HG02763 (cell line): ENCODE measurements at regions not wholly inside any gene's neighbourhood (a gene's known extent, or its start where the extent isn't known, plus 50 kb on each side); places are given as distances from the start of the nearest gene placed in this dataset.
"Not testable (repeated sequence)": the region's sequence is repeated elsewhere in the genome, so short reads cannot be mapped to it uniquely, and the experiment has no call there.

Experiments
- ATAC-seq: cut with Tn5 transposase; IDR thresholded peaks from one replicate; pipeline ENCODE4 v1.9.1; 2021; ENCODE audit warnings: mild to moderate bottlenecking, moderate library complexity; ENCODE audit not compliant: unreplicated experiment

GRCh38 chr1:147071142-147071541 lies 101.1 kb downstream of the PRKAB2 start:
- no peak for ATAC-seq

GRCh38 chr1:147062956-147063355 lies 109.3 kb downstream of the PRKAB2 start:
- ATAC-seq, result no peak

- ATAC-seq, result not testable (repeated sequence)
These were observed 110.4 kb downstream of the PRKAB2 start for GRCh38 chr1:147061880-147062279.

GRCh38 chr1:147053269-147053668 lies 115.1 kb downstream of the NBPF12 start:
- ATAC-seq, result no peak

- ATAC-seq, result no peak
These were observed 114.6 kb downstream of the NBPF12 start for GRCh38 chr1:147052677-147053076.

- no peak for ATAC-seq
These were observed 114.0 kb downstream of the NBPF12 start for GRCh38 chr1:147052143-147052542.

GRCh38 chr1:147051136-147051535 lies 113.0 kb downstream of the NBPF12 start:
- ATAC-seq, result no peak

GRCh38 chr1:147050654-147051053 lies 112.5 kb downstream of the NBPF12 start:
- ATAC-seq, result no peak

GRCh38 chr1:147046863-147047394 lies 108.8 kb downstream of the NBPF12 start:
- ATAC-seq, result not testable (repeated sequence)

- no peak for ATAC-seq
These were observed 108.2 kb downstream of the NBPF12 start for GRCh38 chr1:147046189-147046862.
